Testis (tissue), 2 donors: ENCODE measurements at regions not wholly inside any gene's neighbourhood (a gene's known extent, or its start where the extent isn't known, plus 50 kb on each side); places are given as distances from the start of the nearest gene placed in this dataset.

Source experiments
- DNase-seq: peaks from one replicate; pipeline ENCODE4 v3.0.0-alpha.2; 2019
- H3K27ac ChIP-seq, 2 donors: fragments of 200-600 bp; sonication (generic); one replicate each; pipeline ENCODE4 v1.5.1; 2019
- H3K27me3 ChIP-seq: fragments of 200-600 bp; sonication (generic); one replicate; pipeline ENCODE4 v1.5.1; 2019
- H3K36me3 ChIP-seq: fragments of 200-600 bp; sonication (generic); one replicate; pipeline ENCODE4 v1.5.1; 2017; ENCODE audit warnings: low read depth; ENCODE audit errors: missing control alignments
- H3K4me1 ChIP-seq: fragments of 200-600 bp; sonication (generic); one replicate; pipeline ENCODE4 v1.5.1; 2019
- H3K4me3 ChIP-seq, 2 donors: fragments of 200-600 bp; sonication (generic); one replicate each; pipeline ENCODE4 v1.5.1; 2017 to 2019
- H3K9me3 ChIP-seq: fragments of 200-600 bp; sonication (generic); one replicate; pipeline ENCODE4 v1.5.1; 2017
- POLR2A ChIP-seq: fragments of 450-650 bp; IDR thresholded peaks from one replicate; pipeline ENCODE4 v1.6.1; 2017; ENCODE audit warnings: antibody characterized with exemption, mild to moderate bottlenecking, moderate library complexity
- WGBS, 2 donors: methylation state at CpG; one replicate each; pipeline ENCODE4 v1.1.5; 2018; 5-methylcytosine and 5-hydroxymethylcytosine counted together
- intact Hi-C: fragments of 100-400 bp; cut with DNase I; formaldehyde crosslinking; loops from one replicate; pipeline ENCODE4 v1.15.1; 2023; ENCODE audit warnings: low total_unique reads
- TF ChIP-seq, protein P1 (sequence below), 3 experiments: fragments of 450-650 bp in 2 of 3; fragments of 200-600 bp in 1 of 3; sonication (generic) in 1 of 3; IDR thresholded peaks; one replicate each; pipeline ENCODE4 v1.5.1; 2016 to 2019; ENCODE audit warnings: antibody characterized with exemption in 3 of 3, mild to moderate bottlenecking in 2 of 3, moderate library complexity in 1 of 3

GRCh38 chr4:102420563-102421398 is 75.5 kb upstream of the SLC39A8 start:
- no peaks in the 10 kb centered on the region for H3K27me3 ChIP-seq
- no peak for TF ChIP-seq POLR2A
- H3K4me1 ChIP-seq, result no peaks in the 10 kb centered on the region
- no peaks in the 10 kb centered on the region for H3K36me3 ChIP-seq
- intact Hi-C loops, result no loop called here
- WGBS, 2 donors, result 77 to 89% methylated on average over 1 of the region's 1 CpG
- H3K27ac ChIP-seq, result no peak overlapping the region
- DNase-seq, result no peak
- H3K4me3 ChIP-seq, result no peak overlapping the region
- no peaks in the 10 kb centered on the region for H3K9me3 ChIP-seq

DNA sequence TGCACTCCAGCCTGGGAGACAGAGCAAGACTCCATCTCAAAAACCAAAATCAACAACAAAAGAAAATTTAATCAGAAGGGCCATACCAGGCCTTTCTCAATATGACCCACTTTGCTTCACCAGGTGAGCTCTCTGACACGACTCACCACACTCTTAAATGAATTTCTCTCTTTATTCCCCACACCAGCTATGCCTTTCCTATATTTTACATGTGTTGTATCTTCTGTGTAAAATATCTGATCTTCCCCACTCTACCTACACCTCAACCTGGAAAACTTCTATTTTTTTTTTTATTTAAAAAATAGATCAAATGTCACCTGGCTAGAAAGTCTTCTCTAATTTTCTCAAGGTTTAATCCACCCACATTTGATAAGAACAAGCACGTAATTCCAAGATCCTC is 77.6 kb upstream of the SLC39A8 start:
- WGBS, 2 donors, result 76 to 96% methylated on average over 2 of the region's 2 CpGs
- Histone ChIP-seq H3K9me3 (no peaks in the 10 kb centered on the region), H3K36me3 (no peaks in the 10 kb centered on the region), H3K27ac (no peak overlapping the region), H3K4me1 (no peaks in the 10 kb centered on the region), H3K4me3 (no peak overlapping the region), H3K27me3 (no peaks in the 10 kb centered on the region)
- TF ChIP-seq, protein P1, sequence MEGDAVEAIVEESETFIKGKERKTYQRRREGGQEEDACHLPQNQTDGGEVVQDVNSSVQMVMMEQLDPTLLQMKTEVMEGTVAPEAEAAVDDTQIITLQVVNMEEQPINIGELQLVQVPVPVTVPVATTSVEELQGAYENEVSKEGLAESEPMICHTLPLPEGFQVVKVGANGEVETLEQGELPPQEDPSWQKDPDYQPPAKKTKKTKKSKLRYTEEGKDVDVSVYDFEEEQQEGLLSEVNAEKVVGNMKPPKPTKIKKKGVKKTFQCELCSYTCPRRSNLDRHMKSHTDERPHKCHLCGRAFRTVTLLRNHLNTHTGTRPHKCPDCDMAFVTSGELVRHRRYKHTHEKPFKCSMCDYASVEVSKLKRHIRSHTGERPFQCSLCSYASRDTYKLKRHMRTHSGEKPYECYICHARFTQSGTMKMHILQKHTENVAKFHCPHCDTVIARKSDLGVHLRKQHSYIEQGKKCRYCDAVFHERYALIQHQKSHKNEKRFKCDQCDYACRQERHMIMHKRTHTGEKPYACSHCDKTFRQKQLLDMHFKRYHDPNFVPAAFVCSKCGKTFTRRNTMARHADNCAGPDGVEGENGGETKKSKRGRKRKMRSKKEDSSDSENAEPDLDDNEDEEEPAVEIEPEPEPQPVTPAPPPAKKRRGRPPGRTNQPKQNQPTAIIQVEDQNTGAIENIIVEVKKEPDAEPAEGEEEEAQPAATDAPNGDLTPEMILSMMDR (IDR thresholded peaks at IDR 0.05), result no peak
- TF ChIP-seq POLR2A, result no peak
- intact Hi-C loops, result no loop called here
- no peak for DNase-seq

- no peak for TF ChIP-seq POLR2A
- TF ChIP-seq, protein P1 (IDR thresholded peaks at IDR 0.05), result no peak
- no peak for DNase-seq
- intact Hi-C loops, result no loop called here
Measured at GRCh38 chr4:102423375-102423774, 77.8 kb upstream of the NFKB1 start.

DNA sequence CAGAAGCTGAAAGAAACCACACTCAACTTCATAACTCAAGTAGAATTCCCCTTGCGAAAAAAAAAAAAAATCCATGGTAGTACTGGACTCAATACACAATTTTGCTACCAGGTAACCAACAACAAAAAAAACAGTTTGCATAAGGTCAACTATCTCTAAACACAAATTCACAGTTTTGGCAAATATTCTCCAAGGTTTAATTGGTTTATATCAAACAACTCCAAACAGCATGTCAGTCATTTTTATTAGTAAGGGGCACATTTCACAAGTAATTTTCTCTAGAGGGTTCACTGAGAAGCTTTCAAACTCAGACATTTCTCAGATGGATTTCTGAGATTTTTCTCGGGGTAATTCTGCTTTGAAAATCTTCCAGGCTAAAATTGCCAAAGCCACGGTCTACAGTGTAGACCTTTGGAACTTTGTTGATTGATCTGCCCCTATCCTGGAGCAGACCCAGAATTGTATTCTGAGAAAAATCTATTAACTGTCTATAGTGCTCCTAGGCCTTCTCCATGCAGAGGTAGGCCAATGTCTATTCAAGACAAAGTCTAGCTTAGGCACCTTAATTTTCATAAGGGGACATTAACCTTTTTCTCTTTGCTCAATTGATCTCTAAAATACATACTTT is 73.7 kb upstream of the NFKB1 start:
- no peak overlapping the region for H3K4me3 ChIP-seq
- DNase-seq, result no peak
- no peak overlapping the region for H3K27ac ChIP-seq
- H3K27me3 ChIP-seq, result no peaks in the 10 kb centered on the region
- intact Hi-C loops, result no loop called here
- 81 to 95% methylated on average over 3 of the region's 3 CpGs for WGBS, 2 donors
- H3K4me1 ChIP-seq, result peaks cover 4% of the 10 kb centered on the region
- TF ChIP-seq, protein P1 (IDR thresholded peaks at IDR 0.05), result no peak
- no peak for TF ChIP-seq POLR2A
- no peaks in the 10 kb centered on the region for H3K9me3 ChIP-seq
- no peaks in the 10 kb centered on the region for H3K36me3 ChIP-seq

More at GRCh38 chr4:102423375-102423774, 77.8 kb upstream of the NFKB1 start:
- Histone ChIP-seq H3K27ac (no peak overlapping the region), H3K4me3 (no peak overlapping the region), H3K9me3 (no peaks in the 10 kb centered on the region), H3K36me3 (no peaks in the 10 kb centered on the region), H3K27me3 (no peaks in the 10 kb centered on the region), H3K4me1 (no peaks in the 10 kb centered on the region)

DNA sequence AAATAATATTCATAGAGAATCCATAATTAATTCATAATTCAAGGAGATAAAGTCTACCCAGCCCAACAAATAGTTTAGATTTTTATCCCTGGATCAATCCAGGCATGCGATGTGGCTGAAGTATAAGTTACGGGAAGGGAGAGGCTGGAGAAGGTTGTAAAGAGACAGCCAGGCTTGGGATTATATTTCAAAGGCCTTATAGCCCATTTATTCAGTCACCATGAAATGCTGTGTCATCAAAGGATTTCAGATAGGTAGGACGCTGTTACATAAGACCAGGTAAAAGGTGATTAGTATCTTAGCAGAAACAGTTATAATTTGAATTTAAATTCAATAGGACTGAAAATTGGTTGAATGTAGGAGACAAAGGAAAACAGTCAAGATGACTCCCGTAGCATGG is 73.0 kb upstream of the NFKB1 start:
- no peaks in the 10 kb centered on the region for H3K27me3 ChIP-seq
- WGBS, 2 donors, result 92 to 94% methylated on average over 4 of the region's 4 CpGs
- H3K4me1 ChIP-seq, result peaks cover 4% of the 10 kb centered on the region
- TF ChIP-seq, protein P1 (IDR thresholded peaks at IDR 0.05), result no peak
- no peak overlapping the region for H3K4me3 ChIP-seq
- no peak for DNase-seq
- H3K9me3 ChIP-seq, result no peaks in the 10 kb centered on the region
- no peaks in the 10 kb centered on the region for H3K36me3 ChIP-seq
- no peak overlapping the region for H3K27ac ChIP-seq
- intact Hi-C loops, result no loop called here
